ENCODE measurements at regions not wholly inside any gene's neighbourhood (a gene's known extent, or its start where the extent isn't known, plus 50 kb on each side); places are given as distances from the start of the nearest gene placed in this dataset.

DNA sequence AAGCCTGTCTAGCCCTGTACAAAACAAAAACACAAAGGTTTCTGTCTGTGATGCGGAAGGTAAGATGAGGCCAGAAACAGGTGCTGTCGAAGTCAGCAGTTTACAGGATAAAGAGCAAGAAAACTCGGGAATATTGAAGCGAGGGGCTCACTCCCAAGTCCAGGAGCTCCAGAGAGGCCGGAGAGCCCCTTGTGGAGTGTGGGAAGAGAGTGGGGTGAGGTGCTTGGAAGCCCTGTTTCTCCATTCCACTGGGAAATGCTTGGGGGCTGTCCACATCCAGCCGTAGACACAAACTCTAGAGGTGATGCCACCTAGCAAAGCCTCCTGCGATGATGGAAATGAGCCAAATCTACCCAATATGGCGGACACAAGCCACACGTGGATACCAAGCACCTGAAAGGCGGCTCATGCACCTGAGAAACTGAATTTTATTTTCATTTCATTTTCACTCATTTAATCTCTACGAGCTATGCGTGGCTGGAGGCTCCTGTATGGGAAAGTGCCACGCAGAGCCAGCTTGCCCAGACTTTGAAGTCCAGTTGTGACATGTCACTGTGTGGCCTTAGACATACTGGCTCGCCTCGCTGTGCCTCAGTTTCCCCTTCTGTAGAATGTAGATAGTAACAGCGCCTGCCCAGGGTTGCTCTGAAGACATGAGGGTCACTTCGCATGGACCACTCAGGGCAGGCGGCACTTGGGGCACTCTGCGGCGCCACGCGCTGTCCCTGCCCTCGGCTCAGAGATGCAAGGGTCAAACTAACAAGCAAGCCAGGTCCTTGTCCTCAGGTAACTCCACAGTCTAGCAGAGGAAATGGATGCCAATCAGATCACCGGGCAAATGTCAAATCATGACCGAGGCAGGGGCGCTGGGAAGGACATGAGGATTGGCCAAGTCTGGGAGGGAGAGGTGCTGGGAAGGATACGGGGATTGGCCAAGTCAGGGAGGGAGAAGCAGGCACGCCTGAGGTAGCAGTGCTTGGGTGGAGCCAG is 684.7 kb downstream of the TBC1D22A start:
- no peak for DNase-seq
- WGBS, 2 donors, result 88 to 91% methylated on average over 28 of the region's 28 CpGs
- no peaks in the 10 kb centered on the region for H3K36me3 ChIP-seq
- intact Hi-C loops (cut with DNase I), result no loop called here
- peaks cover 0 to 13% (median 6%) of the 10 kb centered on the region in 4 donors for H3K4me1 ChIP-seq
- no peak overlapping the region for H3K4me3 ChIP-seq
- no peak for TF ChIP-seq POLR2AphosphoS5 (IDR thresholded peaks at IDR 0.05)
- TF ChIP-seq EP300 (IDR thresholded peaks at IDR 0.05), result no peak
- TF ChIP-seq, protein P1, sequence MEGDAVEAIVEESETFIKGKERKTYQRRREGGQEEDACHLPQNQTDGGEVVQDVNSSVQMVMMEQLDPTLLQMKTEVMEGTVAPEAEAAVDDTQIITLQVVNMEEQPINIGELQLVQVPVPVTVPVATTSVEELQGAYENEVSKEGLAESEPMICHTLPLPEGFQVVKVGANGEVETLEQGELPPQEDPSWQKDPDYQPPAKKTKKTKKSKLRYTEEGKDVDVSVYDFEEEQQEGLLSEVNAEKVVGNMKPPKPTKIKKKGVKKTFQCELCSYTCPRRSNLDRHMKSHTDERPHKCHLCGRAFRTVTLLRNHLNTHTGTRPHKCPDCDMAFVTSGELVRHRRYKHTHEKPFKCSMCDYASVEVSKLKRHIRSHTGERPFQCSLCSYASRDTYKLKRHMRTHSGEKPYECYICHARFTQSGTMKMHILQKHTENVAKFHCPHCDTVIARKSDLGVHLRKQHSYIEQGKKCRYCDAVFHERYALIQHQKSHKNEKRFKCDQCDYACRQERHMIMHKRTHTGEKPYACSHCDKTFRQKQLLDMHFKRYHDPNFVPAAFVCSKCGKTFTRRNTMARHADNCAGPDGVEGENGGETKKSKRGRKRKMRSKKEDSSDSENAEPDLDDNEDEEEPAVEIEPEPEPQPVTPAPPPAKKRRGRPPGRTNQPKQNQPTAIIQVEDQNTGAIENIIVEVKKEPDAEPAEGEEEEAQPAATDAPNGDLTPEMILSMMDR (IDR thresholded peaks at IDR 0.05), result no peak
- TF ChIP-seq POLR2A (IDR thresholded peaks at IDR 0.05), result no peak
- no peak overlapping the region for H3K27ac ChIP-seq
- H3K9me3 ChIP-seq, result peaks cover 0 to 5% (median 0%) of the 10 kb centered on the region in 4 donors
- H3K27me3 ChIP-seq, result peaks cover 0 to 2% (median 0%) of the 10 kb centered on the region in 3 donors

DNA sequence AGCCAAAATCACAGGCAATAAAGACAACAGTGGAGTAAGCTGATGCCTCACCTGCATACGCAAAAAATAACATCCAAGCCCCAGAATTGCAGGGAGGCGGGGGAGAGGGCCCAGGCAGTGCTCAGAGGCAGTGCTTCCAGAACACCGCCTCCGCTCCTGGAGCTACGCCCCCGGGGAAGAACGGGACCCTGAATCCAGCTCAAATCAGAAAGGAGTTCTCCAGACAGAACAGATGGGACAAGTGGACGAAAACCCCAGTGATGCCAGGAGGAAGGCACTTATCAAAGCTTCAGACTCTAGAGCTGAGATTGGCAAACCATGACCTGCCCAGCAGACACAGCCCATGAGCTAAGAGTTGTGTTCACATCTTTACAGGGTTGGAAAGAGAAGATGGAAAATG is 683.9 kb downstream of the TBC1D22A start:
- peaks cover 0 to 2% (median 0%) of the 10 kb centered on the region in 3 donors for H3K27me3 ChIP-seq
- peaks cover 0 to 8% (median 0%) of the 10 kb centered on the region in 4 donors for H3K9me3 ChIP-seq
- TF ChIP-seq POLR2AphosphoS5 (IDR thresholded peaks at IDR 0.05), result no peak
- TF ChIP-seq POLR2A (IDR thresholded peaks at IDR 0.05), result no peak
- TF ChIP-seq, protein P1 (IDR thresholded peaks at IDR 0.05), result no peak
- no peak for TF ChIP-seq EP300 (IDR thresholded peaks at IDR 0.05)
- H3K4me3 ChIP-seq, result no peak overlapping the region
- DNase-seq, result no peak
- 92% methylated on average over 8 of the region's 8 CpGs for WGBS, 2 donors
- peaks cover 0 to 12% (median 6%) of the 10 kb centered on the region in 4 donors for H3K4me1 ChIP-seq
- H3K27ac ChIP-seq, result no peak overlapping the region
- intact Hi-C loops (cut with DNase I), result no loop called here
- H3K36me3 ChIP-seq, result no peaks in the 10 kb centered on the region

DNA sequence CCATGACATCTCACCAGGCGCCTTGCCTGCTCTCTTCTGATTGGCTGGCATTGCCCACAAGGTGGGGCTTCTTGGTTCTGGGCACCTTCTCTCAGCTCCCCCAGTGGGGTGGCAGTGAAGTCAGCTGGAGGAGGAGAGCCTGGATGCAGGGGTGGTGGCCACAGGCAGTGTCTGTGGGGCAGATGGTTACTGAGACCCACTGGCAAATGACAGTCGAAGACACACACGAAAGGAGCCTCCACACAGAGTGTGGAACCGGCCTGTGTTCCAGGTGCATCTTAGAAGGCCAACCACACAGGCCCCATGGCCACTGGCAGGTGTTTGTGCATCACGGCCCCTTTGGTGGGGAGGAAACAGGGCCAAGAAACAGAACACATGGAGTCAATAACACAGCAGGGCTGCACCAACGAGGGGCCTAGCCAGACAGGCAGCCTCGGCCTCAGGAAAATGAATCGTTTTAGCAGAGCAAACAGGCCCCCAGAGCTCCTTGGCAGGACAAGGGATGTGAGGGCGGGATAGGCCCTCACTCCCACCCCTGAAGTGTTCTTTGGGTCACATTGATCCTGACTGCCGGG is 683.4 kb downstream of the TBC1D22A start:
- Histone ChIP-seq H3K9me3 (peaks cover 0 to 8% (median 0%) of the 10 kb centered on the region in 4 donors), H3K36me3 (no peaks in the 10 kb centered on the region), H3K4me1 (peaks cover 0 to 6% (median 3%) of the 10 kb centered on the region in 4 donors), H3K27me3 (peaks cover 0 to 2% (median 0%) of the 10 kb centered on the region in 3 donors), H3K27ac (no peak overlapping the region), H3K4me3 (no peak overlapping the region)
- 67 to 81% methylated on average over 10 of the region's 10 CpGs for WGBS, 2 donors
- no peak for DNase-seq
- TF ChIP-seq, protein P1 (IDR thresholded peaks at IDR 0.05), result no peak
- TF ChIP-seq POLR2AphosphoS5 (IDR thresholded peaks at IDR 0.05) (no peak), EP300 (IDR thresholded peaks at IDR 0.05) (no peak), POLR2A (IDR thresholded peaks at IDR 0.05) (no peak)
- intact Hi-C loops (cut with DNase I), result no loop called here

DNA sequence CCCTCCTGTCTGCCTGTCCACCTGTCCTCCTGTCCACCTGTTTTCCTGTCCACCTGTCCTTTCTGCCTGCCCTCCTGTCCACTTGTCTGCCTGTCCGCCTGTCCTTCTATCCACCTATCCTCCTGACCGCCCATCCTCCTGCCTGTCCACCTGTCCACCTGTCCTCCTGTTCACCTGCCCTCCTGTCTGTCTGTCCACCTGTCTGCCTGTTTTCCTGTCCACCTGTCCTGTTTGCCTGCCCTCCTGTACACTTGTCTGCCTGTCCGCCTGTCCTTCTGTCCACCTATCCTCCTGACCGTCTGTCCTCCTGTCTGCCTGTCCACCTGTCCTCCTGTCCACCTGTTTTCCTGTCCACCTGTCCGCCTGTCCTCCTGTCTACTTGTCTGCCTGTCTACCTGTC is 682.8 kb downstream of the TBC1D22A start:
- intact Hi-C loops (cut with DNase I), result no loop called here
- Histone ChIP-seq H3K27ac (no peak overlapping the region), H3K4me1 (peaks cover 0 to under 1% (median 0%) of the 10 kb centered on the region in 4 donors), H3K36me3 (no peaks in the 10 kb centered on the region), H3K9me3 (peaks cover 0 to 8% (median 0%) of the 10 kb centered on the region in 4 donors), H3K27me3 (peaks cover 0 to 2% (median 0%) of the 10 kb centered on the region in 3 donors), H3K4me3 (no peak overlapping the region)
- no peak for TF ChIP-seq POLR2AphosphoS5 (IDR thresholded peaks at IDR 0.05)
- TF ChIP-seq, protein P1 (IDR thresholded peaks at IDR 0.05), result no peak
- TF ChIP-seq POLR2A (IDR thresholded peaks at IDR 0.05), result no peak
- TF ChIP-seq EP300 (IDR thresholded peaks at IDR 0.05), result no peak
- WGBS, 2 donors, result 93% methylated on average over 5 of the region's 5 CpGs
- DNase-seq, result peak; percentile 50
